ENCODE measurements at regions not wholly inside any gene's neighbourhood (a gene's known extent, or its start where the extent isn't known, plus 50 kb on each side); places are given as distances from the start of the nearest gene placed in this dataset.

DNA sequence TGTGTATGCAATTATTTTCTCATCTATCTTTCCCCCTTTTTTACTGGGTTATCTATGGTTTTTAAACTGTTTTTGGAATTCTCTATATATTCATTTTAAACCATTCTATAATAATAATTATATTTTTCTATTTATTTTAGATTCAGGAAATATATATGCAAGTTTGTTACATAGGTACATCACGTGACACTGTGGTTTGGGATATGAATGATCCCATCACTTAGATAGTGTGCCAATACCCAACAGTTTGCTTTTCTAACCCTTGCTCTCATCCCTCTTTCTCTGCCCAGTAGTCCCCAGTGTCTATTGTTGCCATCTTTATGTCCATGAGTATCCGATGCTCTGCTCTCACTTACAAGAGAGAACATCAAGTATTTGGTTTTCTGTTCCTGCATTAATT, 65.8 kb upstream of the SPHKAP start:
- no peak overlapping the region for H3K4me2 ChIP-seq (replicated peaks; ENCODE audit: extremely low read depth, low read length, poor library complexity, severe bottlenecking)
- H3K36me3 Mint-ChIP-seq = no peaks in the 10 kb centered on the region
- H3K4me1 ChIP-seq (ENCODE audit: control insufficient read depth in 1 of 2, insufficient read depth in 2 of 2, low read length in 2 of 2) = no peaks in the 10 kb centered on the region
- peaks cover 0 to 5% (median 0%) of the 10 kb centered on the region in 7 donors for H3K9me3 Mint-ChIP-seq
- no peak overlapping the region for H3K9ac ChIP-seq (ENCODE audit: insufficient read depth, low read length, poor library complexity, severe bottlenecking)
- no peaks in the 10 kb centered on the region for H3K27me3 Mint-ChIP-seq (ENCODE audit: low read depth in 3 of 3)
- H3K27ac ChIP-seq (ENCODE audit: low read depth in 1 of 2, low read length in 2 of 2) = no peak overlapping the region
- no peak overlapping the region for H3K4me3 ChIP-seq (replicated peaks in 1 of 3; ENCODE audit: low read depth in 2 of 3, low read length in 3 of 3)
- H3K27me3 ChIP-seq (ENCODE audit: control insufficient read depth in 2 of 2, insufficient read depth in 2 of 2, low read length in 2 of 2) = no peaks in the 10 kb centered on the region
- H3K4me3 Mint-ChIP-seq = no peak overlapping the region
- DNase-seq = no peak
- H4K20me1 ChIP-seq (ENCODE audit: insufficient read depth, low read length) = no peaks in the 10 kb centered on the region
- H2AFZ ChIP-seq (ENCODE audit: insufficient read depth, low read depth, low read length, poor library complexity, severe bottlenecking) = no peak overlapping the region
- no peaks in the 10 kb centered on the region for H3K4me1 Mint-ChIP-seq
- H3K27ac Mint-ChIP-seq = no peak overlapping the region
- no peaks in the 10 kb centered on the region for H3K36me3 ChIP-seq (replicated peaks in 1 of 2; ENCODE audit: control insufficient read depth in 1 of 2, insufficient read depth in 2 of 2, low read length in 2 of 2)
- TF ChIP-seq, protein P1, sequence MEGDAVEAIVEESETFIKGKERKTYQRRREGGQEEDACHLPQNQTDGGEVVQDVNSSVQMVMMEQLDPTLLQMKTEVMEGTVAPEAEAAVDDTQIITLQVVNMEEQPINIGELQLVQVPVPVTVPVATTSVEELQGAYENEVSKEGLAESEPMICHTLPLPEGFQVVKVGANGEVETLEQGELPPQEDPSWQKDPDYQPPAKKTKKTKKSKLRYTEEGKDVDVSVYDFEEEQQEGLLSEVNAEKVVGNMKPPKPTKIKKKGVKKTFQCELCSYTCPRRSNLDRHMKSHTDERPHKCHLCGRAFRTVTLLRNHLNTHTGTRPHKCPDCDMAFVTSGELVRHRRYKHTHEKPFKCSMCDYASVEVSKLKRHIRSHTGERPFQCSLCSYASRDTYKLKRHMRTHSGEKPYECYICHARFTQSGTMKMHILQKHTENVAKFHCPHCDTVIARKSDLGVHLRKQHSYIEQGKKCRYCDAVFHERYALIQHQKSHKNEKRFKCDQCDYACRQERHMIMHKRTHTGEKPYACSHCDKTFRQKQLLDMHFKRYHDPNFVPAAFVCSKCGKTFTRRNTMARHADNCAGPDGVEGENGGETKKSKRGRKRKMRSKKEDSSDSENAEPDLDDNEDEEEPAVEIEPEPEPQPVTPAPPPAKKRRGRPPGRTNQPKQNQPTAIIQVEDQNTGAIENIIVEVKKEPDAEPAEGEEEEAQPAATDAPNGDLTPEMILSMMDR (IDR thresholded peaks at IDR 0.05) = no peak
- peaks cover 11 to 18% of the 10 kb centered on the region in 2 donors for H3K9me3 ChIP-seq (replicated peaks in 1 of 2; ENCODE audit: control insufficient read depth in 1 of 2, insufficient read depth in 1 of 2, low read length in 2 of 2)
- intact Hi-C loops (cut with micrococcal nuclease) = no loop called here
- 80% methylated on average over 1 of the region's 2 CpGs for WGBS (ENCODE audit: insufficient coverage)
- no peaks in the 10 kb centered on the region for H3K79me2 ChIP-seq (ENCODE audit: insufficient read depth, low read length)

DNA sequence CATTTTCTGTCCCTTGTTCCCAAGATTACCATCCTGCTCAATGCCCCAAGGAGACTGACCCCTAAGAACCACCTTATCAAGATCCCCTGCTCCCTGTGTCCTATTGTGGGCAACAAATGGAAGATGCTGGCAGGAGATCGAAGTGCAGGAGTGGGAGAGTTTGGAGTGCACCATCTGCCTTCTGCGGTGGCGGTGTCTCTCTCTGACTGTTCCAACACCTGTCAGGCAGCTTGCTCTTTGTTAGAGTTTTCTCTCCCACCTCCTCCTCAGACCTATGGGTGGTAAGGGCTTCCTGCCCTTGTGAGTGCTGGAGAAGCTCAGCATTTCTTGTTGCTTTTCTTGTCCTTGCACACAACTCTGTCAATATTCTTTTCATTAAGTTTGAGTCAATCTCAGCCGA, 64.1 kb upstream of the SPHKAP start:
- Mint-ChIP-seq H3K36me3 (no peaks in the 10 kb centered on the region), H3K27ac (no peak overlapping the region), H3K27me3 (ENCODE audit: low read depth in 3 of 3) (peaks cover 0 to 2% (median 0%) of the 10 kb centered on the region in 3 donors), H3K4me3 (no peak overlapping the region), H3K4me1 (no peaks in the 10 kb centered on the region), H3K9me3 (peaks cover 0 to 5% (median 2%) of the 10 kb centered on the region in 7 donors)
- peaks cover 0 to 5% of the 10 kb centered on the region in 2 donors for H3K9me3 ChIP-seq (replicated peaks in 1 of 2; ENCODE audit: control insufficient read depth in 1 of 2, insufficient read depth in 1 of 2, low read length in 2 of 2)
- no peaks in the 10 kb centered on the region for H3K27me3 ChIP-seq (ENCODE audit: control insufficient read depth in 2 of 2, insufficient read depth in 2 of 2, low read length in 2 of 2)
- no peak overlapping the region for H3K4me3 ChIP-seq (replicated peaks in 1 of 3; ENCODE audit: low read depth in 2 of 3, low read length in 3 of 3)
- 57% methylated on average over 1 of the region's 4 CpGs for WGBS (ENCODE audit: insufficient coverage)
- no peak for DNase-seq
- intact Hi-C loops (cut with micrococcal nuclease) = no loop called here
- no peak overlapping the region for H3K4me2 ChIP-seq (replicated peaks; ENCODE audit: extremely low read depth, low read length, poor library complexity, severe bottlenecking)
- no peak overlapping the region for H2AFZ ChIP-seq (ENCODE audit: insufficient read depth, low read depth, low read length, poor library complexity, severe bottlenecking)
- H3K9ac ChIP-seq (ENCODE audit: insufficient read depth, low read length, poor library complexity, severe bottlenecking) = no peak overlapping the region
- no peaks in the 10 kb centered on the region for H3K4me1 ChIP-seq (ENCODE audit: control insufficient read depth in 1 of 2, insufficient read depth in 2 of 2, low read length in 2 of 2)
- TF ChIP-seq, protein P1 (IDR thresholded peaks at IDR 0.05) = no peak
- no peak overlapping the region for H3K27ac ChIP-seq (ENCODE audit: low read depth in 1 of 2, low read length in 2 of 2)
- H4K20me1 ChIP-seq (ENCODE audit: insufficient read depth, low read length) = no peaks in the 10 kb centered on the region
- no peaks in the 10 kb centered on the region for H3K79me2 ChIP-seq (ENCODE audit: insufficient read depth, low read length)
- no peaks in the 10 kb centered on the region for H3K36me3 ChIP-seq (replicated peaks in 1 of 2; ENCODE audit: control insufficient read depth in 1 of 2, insufficient read depth in 2 of 2, low read length in 2 of 2)

All from CD14-positive monocyte (primary cell).